Keratinocyte (primary cell): ENCODE measurements at regions not wholly inside any gene's neighbourhood (a gene's known extent, or its start where the extent isn't known, plus 50 kb on each side); places are given as distances from the start of the nearest gene placed in this dataset.

Source experiments
- DNase-seq: peaks from one replicate; pipeline ENCODE4 v3.0.0-alpha.2; 2011; ENCODE audit warnings: low read depth, missing footprints, low spot score
- FAIRE-seq: peaks from 2 replicates; lab custom pipeline; 2011; peaks lifted over from hg19 to GRCh38; lab: Jason Lieb, UNC
- H2AFZ ChIP-seq: 2 replicates; pipeline ENCODE4 v1.6.0; 2012; ENCODE audit warnings: low read length, control low read depth, inconsistent platforms; ENCODE audit not compliant: control insufficient read depth
- H3K27ac ChIP-seq: 2 replicates; pipeline ENCODE4 v1.5.1; 2011; ENCODE audit warnings: low read length; ENCODE audit not compliant: control insufficient read depth, insufficient read depth
- H3K27me3 ChIP-seq: 3 replicates; pipeline ENCODE4 v1.6.0; 2011; ENCODE audit warnings: low read length; ENCODE audit not compliant: control insufficient read depth, insufficient read depth; ENCODE audit errors: extremely low read depth
- H3K36me3 ChIP-seq, 2 experiments: 2 replicates in 1 of 2; 3 replicates in 1 of 2; pipeline ENCODE4 v1.5.1; 2011; ENCODE audit warnings: low read length in 2 of 2, mild to moderate bottlenecking in 1 of 2; ENCODE audit not compliant: control insufficient read depth in 2 of 2, insufficient read depth in 2 of 2; ENCODE audit errors: extremely low read depth in 1 of 2
- H3K4me1 ChIP-seq: 3 replicates; pipeline ENCODE4 v1.5.1; 2011; ENCODE audit warnings: low read length; ENCODE audit not compliant: control insufficient read depth, insufficient read depth; ENCODE audit errors: extremely low read depth
- H3K4me2 ChIP-seq: 3 replicates; pipeline ENCODE4 v1.6.0; 2011; ENCODE audit warnings: low read depth, low read length; ENCODE audit not compliant: control insufficient read depth, insufficient read depth; ENCODE audit errors: extremely low read depth
- H3K4me3 ChIP-seq, 3 experiments: fragments of 200-600 bp in 1 of 3; sonication (generic) in 1 of 3; 2 replicates in 2 of 3; 3 replicates in 1 of 3; pipeline ENCODE4 v1.5.1; 2011 to 2016; ENCODE audit warnings: low read length in 3 of 3, mild to moderate bottlenecking in 3 of 3, control low read depth in 2 of 3, inconsistent platforms in 1 of 3, low read depth in 1 of 3, mixed read lengths in 1 of 3, mixed run types in 1 of 3, moderate library complexity in 1 of 3; ENCODE audit not compliant: control insufficient read depth in 2 of 3, insufficient read depth in 2 of 3; ENCODE audit errors: extremely low read depth in 1 of 3
- H3K79me2 ChIP-seq: 2 replicates; pipeline ENCODE4 v1.6.0; 2012; ENCODE audit warnings: low read length; ENCODE audit not compliant: control insufficient read depth, insufficient read depth
- H3K9ac ChIP-seq: 3 replicates; pipeline ENCODE4 v1.6.0; 2011; ENCODE audit warnings: low read length; ENCODE audit not compliant: control insufficient read depth, insufficient read depth; ENCODE audit errors: extremely low read depth
- H3K9me1 ChIP-seq: 3 replicates; pipeline ENCODE4 v1.6.0; 2011; ENCODE audit warnings: low read length; ENCODE audit not compliant: control insufficient read depth, insufficient read depth; ENCODE audit errors: extremely low read depth
- H3K9me3 ChIP-seq: 2 replicates; pipeline ENCODE4 v1.5.1; 2012; ENCODE audit warnings: low read depth, low read length; ENCODE audit not compliant: control insufficient read depth
- H4K20me1 ChIP-seq: 3 replicates; pipeline ENCODE4 v1.6.0; 2011; ENCODE audit warnings: low read length; ENCODE audit not compliant: control insufficient read depth, insufficient read depth; ENCODE audit errors: extremely low read depth
- EZH2 ChIP-seq: IDR thresholded peaks from one replicate; pipeline ENCODE4 v1.6.1; 2012; ENCODE audit warnings: inconsistent platforms, mild to moderate bottlenecking, low read length, moderate library complexity
- dilution Hi-C: fragments of 300-500 bp; cut with MboI; formaldehyde crosslinking; loops from one replicate; pipeline ENCODE4 v1.7.0; 2020; ENCODE audit warnings: low sequenced_read_pairs; ENCODE audit not compliant: extremely low pct_ligation_motif_present
- TF ChIP-seq, protein P1 (sequence below), 3 experiments: IDR thresholded peaks in 1 of 3; conservative IDR thresholded peaks in 1 of 3; optimal IDR thresholded peaks in 1 of 3; 2 replicates in 2 of 3; 3 replicates in 1 of 3; pipeline versions ENCODE3 to v1.5.1; 2011; ENCODE audit warnings: low read length in 3 of 3, mild to moderate bottlenecking in 3 of 3, moderate library complexity in 2 of 3, control low read depth in 1 of 3, inconsistent platforms in 1 of 3; ENCODE audit not compliant: insufficient read depth in 2 of 3; ENCODE audit errors: extremely low read depth in 1 of 3

DNA sequence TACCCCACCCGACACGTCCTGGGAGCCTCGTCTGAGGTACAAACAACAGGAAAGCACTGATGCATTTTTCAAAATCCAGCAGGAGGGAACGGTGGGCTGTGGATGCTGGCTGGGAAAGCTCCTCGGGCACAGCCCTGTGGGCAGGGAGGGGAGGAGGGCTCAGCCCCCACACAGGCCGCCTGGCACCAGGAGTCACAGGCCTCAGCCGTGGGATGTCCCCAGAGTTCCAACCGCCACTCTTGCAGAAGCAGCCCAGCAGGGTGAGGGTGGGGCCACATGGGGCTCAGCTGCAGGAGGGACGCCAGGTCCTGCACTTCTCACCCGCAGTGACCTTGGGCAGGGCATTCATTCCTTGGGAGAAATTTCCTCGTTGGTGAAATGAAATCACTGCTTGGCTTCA is 274.6 kb downstream of the BRD1 start:
- DNase-seq (no peak), FAIRE-seq (no peak)
- Histone ChIP-seq H3K4me1 (no peaks in the 10 kb centered on the region), H3K27me3 (no peaks in the 10 kb centered on the region), H3K9ac (no peak overlapping the region), H3K79me2 (no peaks in the 10 kb centered on the region), H3K27ac (no peak overlapping the region), H4K20me1 (no peaks in the 10 kb centered on the region), H3K9me3 (peaks cover 31% of the 10 kb centered on the region), H2AFZ (no peak overlapping the region), H3K4me2 (no peak overlapping the region), H3K9me1 (no peaks in the 10 kb centered on the region), H3K4me3 (no peak overlapping the region), H3K36me3 (no peaks in the 10 kb centered on the region)
- no peak for TF ChIP-seq EZH2
- TF ChIP-seq, protein P1, sequence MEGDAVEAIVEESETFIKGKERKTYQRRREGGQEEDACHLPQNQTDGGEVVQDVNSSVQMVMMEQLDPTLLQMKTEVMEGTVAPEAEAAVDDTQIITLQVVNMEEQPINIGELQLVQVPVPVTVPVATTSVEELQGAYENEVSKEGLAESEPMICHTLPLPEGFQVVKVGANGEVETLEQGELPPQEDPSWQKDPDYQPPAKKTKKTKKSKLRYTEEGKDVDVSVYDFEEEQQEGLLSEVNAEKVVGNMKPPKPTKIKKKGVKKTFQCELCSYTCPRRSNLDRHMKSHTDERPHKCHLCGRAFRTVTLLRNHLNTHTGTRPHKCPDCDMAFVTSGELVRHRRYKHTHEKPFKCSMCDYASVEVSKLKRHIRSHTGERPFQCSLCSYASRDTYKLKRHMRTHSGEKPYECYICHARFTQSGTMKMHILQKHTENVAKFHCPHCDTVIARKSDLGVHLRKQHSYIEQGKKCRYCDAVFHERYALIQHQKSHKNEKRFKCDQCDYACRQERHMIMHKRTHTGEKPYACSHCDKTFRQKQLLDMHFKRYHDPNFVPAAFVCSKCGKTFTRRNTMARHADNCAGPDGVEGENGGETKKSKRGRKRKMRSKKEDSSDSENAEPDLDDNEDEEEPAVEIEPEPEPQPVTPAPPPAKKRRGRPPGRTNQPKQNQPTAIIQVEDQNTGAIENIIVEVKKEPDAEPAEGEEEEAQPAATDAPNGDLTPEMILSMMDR (optimal IDR thresholded peaks at IDR 0.05 in 1 of 3, IDR thresholded peaks at IDR 0.05 in 1 of 3, conservative IDR thresholded peaks at IDR 0.05 in 1 of 3; ENCODE audit: extremely low read depth in 1 of 3, insufficient read depth in 2 of 3, low read length in 3 of 3), result no peak
- dilution Hi-C loops, result no loop called here

DNA sequence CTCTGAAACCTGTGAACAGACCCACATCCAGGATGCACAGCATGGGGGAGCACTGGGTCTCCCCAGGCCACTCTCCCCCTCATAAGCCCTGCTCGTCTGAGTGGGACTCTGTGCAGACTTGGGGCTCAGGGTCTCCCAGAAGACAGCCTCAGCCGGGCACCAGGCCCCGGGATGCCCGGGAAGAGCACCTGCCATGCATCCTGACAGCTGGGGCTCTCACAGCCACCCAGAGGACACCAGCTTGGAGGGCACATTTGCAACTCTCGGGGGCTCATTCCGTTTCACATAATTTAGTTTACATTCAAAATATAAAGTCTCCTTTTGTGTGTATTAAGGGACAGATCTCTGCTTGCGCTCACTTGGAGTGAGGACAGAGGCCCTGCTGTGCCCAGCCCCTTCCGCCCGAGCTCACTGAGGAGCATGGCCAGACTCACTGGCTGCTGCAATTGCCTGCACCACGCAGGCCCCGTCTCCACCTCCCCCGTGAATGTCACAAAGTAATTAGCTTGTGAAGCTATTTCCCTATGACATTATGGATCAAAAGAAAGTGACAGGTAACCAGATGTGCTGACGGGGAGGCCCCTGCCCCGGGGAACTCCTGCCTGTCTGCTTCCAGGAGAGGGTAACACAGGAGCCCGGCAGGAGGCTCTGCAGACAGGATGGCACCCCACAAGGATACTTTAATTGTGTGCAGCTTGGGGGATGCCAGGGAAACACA is 275.6 kb downstream of the BRD1 start:
- Histone ChIP-seq H3K4me1 (no peaks in the 10 kb centered on the region), H3K27ac (no peak overlapping the region), H3K9ac (no peak overlapping the region), H3K9me3 (peaks cover 34% of the 10 kb centered on the region), H3K27me3 (no peaks in the 10 kb centered on the region), H3K4me3 (no peak overlapping the region), H2AFZ (no peak overlapping the region), H3K36me3 (no peaks in the 10 kb centered on the region), H3K79me2 (no peaks in the 10 kb centered on the region), H4K20me1 (no peaks in the 10 kb centered on the region), H3K9me1 (no peaks in the 10 kb centered on the region), H3K4me2 (no peak overlapping the region)
- dilution Hi-C loops, result no loop called here
- TF ChIP-seq, protein P1 (optimal IDR thresholded peaks at IDR 0.05 in 1 of 3, IDR thresholded peaks at IDR 0.05 in 1 of 3, conservative IDR thresholded peaks at IDR 0.05 in 1 of 3; ENCODE audit: extremely low read depth in 1 of 3, insufficient read depth in 2 of 3, low read length in 3 of 3), result no peak
- no peak for TF ChIP-seq EZH2
- FAIRE-seq (no peak), DNase-seq (no peak)
